GM18951 (cell line): ENCODE measurements at regions not wholly inside any gene's neighbourhood (a gene's known extent, or its start where the extent isn't known, plus 50 kb on each side); places are given as distances from the start of the nearest gene placed in this dataset.

Experiments used
- POLR2A ChIP-seq: IDR thresholded peaks from 4 replicates; pipeline ENCODE4 v1.6.1; 2011; ENCODE audit warnings: mild to moderate bottlenecking; ENCODE audit not compliant: insufficient read length, insufficient read depth; ENCODE audit errors: extremely low read depth
- in situ Hi-C: fragments of 300-500 bp; cut with MboI; formaldehyde crosslinking; loops from one replicate; pipeline ENCODE4 v1.12.0; 2022; ENCODE audit warnings: low sequenced_read_pairs, mixed read lengths, inconsistent platforms; ENCODE audit not compliant: unreplicated experiment

DNA sequence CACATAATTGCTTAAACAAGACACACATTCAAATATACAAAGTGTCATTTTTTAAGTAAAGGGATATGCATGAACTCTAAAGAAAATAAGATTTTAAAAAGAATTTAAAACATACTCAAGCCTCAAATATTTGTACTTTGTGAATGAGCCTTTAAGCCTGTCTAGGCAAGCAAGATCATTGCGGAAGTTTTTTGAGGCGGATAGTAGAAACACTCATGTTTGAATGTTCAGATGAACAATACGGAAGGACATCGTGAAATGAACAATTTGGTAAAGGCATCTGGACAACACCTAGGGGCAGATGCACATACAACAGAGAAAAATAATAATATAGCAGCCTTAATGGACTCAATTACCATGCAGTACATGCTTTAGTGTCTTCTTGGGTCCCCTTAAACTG, 928.9 kb downstream of the TFAP2A start:
- no peak for TF ChIP-seq POLR2A
- in situ Hi-C loops, result no loop called here

DNA sequence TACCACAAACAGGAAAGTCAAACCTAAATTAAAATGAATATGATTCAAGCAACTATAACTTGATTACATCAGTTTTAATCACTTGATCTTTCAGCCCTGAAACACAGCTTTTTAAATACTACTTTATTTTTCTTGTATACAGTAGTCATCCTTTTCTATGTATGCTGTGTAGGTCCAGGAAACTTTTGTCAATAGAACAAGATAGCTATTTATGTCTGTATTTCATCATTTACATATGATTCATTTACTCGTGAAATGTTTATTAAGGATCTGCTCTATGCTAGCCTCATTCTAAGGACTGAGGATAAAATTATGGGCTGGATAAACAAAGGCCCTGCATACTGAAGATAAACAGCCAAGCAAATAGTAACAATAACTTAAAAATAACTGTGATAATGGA, 930.2 kb downstream of the TFAP2A start:
- in situ Hi-C loops, result no loop called here
- no peak for TF ChIP-seq POLR2A

GRCh38 chr6:9484091-9484490, 930.8 kb downstream of the TFAP2A start:
- in situ Hi-C loops, result no loop called here
- TF ChIP-seq POLR2A, result no peak

DNA sequence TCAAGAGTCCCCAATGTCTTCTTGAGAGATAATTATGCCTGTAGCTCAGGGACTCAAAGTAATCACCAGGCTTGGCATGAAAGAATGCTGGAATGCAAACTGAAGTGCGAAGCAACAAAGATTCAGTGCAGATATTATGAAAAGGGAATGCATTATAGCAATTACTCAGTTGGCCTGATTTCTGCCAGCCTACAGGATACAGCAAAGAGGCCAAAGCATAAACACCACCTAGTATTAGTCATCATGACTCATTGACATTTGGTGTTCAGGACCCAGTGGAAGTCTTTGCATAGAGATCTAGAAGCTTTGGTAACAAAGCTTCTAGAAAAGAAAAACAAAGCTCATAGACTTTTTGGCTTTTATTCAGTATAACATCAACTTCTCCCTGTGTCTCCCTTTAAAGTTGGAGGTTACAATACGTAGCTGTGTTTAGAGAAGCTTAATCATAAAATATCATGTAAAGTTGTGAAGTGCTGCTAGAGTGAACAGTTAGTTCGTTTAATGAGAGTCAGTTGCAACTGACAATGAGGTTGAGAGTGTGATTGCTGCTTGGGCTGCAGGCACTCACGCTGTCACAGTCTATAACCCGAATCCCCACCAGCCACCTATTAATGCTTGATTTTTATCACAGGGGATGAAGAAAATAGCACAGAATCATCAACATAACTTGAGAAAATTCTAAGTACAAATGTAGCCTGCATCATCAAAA, 932.7 kb downstream of the TFAP2A start:
- in situ Hi-C loops, result no loop called here
- TF ChIP-seq POLR2A, result no peak

DNA sequence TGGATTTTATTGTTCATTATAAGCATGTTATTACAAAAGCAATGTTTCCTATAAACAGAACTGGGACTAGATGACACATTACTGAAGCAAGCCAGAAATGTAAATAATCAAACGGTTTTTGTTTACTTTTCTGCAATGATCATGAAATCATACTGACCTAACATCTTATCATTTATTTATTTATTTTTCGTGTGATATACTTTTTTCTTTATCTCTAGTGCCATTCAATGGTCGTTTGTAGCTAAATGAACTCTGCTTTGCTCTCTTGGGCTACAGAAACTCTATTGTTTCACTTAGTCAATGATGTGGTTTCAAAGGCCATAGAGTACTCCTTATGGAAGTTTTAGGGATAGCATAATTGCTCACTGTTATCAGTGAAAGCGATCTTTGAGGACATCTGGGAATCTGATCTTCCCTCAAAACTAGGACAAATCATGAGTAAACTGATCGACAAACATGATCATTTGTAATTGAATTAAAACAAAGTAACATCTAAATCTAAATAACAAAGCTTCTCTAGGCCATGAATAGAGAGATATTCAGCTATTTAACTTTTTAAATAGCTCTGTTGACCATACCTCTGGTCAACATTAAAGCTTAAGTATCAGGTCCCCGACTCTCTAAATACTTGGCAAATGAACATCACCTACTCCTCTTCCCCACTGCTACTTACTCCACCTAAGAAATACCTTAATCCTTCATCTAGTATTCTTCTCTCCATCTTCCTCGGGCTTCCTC, 933.4 kb downstream of the TFAP2A start:
- no peak for TF ChIP-seq POLR2A
- in situ Hi-C loops, result no loop called here

DNA sequence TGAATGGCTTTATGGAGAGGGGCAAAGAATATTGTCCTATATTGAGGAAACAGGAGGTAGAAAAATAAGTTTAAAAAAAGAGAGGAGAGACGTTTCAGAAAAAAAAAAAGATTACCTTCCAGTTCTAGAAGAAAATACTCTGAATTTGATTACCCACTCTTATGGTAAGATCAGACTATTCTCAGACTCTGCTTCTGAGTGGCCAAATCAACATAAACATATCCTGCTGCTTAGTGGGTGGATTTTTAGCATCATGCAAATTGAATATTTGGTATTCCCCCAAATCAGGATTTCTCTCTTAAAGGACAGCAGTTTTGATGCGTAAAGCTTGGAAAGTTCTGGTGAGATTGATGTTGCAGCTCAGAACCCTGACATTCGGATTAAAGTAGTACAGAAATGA, 946.6 kb downstream of the TFAP2A start:
- in situ Hi-C loops, result no loop called here
- no peak for TF ChIP-seq POLR2A

- TF ChIP-seq POLR2A, result no peak
- in situ Hi-C loops, result no loop called here
These were observed 947.1 kb downstream of the TFAP2A start for GRCh38 chr6:9467741-9468140.

DNA sequence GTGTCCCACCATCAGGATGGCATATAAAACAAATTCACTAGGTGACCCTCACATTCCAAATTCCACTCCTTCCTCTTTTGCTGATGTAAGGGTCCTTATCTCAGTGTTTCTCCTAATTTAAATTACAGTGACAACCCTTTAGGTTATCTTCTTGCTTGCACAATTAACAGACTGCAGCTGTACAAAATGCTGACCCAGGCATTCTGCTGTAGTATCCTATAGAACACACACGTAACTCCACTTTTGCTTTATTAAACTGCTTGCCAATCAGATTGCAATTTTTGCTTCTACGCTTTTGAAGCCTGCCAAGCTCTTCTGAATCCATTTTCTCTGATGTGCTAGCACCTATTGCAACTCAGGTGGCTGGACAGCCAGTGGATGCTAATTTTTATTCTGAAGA, 950.3 kb downstream of the TFAP2A start:
- in situ Hi-C loops, result no loop called here
- TF ChIP-seq POLR2A, result no peak

DNA sequence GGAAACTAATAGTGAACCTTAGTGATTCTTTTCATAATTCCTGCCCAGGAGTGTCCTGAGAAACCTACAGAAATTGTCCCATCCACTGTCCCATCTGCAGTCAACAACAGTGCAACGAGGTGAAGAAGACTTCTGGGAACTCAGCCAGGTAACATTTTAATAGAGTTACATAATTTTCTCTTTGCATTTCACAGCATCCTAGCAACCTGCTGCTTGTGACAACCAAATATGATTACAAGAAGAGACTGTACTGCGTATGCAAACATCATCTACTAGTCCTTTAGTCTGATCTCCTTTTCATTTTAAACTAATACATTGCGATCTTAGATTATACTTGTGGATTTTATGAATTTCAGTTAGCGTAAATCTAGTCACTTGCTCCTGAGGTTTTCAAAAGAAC, 951.6 kb downstream of the TFAP2A start:
- in situ Hi-C loops, result no loop called here

DNA sequence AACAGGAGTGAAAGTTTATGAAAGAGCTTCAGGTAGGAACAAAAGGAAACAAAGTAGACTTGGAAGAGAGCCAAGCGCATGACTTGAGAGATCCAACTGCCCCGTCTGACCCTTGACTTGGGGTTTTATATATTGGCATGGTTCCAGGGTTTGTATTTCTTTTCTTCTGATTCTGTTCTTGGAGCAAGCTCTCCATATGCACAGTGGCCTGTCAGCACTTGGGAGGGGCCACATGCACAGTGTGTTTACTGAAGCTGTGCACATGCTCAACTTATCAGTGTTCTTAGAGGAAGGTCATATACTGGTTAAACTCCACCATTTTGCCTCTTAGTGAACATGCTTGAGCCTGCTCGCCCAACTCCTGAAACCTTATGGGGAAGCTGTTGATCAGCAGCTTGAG, 953.7 kb downstream of the TFAP2A start:
- in situ Hi-C loops, result no loop called here

More for the DNA sequence above, 951.6 kb downstream of the TFAP2A start:
- TF ChIP-seq POLR2A, result no peak

GRCh38 chr6:9458424-9458823, 956.5 kb downstream of the TFAP2A start:
- TF ChIP-seq POLR2A, result no peak
- in situ Hi-C loops, result no loop called here

More for the DNA sequence above, 953.7 kb downstream of the TFAP2A start:
- no peak for TF ChIP-seq POLR2A

DNA sequence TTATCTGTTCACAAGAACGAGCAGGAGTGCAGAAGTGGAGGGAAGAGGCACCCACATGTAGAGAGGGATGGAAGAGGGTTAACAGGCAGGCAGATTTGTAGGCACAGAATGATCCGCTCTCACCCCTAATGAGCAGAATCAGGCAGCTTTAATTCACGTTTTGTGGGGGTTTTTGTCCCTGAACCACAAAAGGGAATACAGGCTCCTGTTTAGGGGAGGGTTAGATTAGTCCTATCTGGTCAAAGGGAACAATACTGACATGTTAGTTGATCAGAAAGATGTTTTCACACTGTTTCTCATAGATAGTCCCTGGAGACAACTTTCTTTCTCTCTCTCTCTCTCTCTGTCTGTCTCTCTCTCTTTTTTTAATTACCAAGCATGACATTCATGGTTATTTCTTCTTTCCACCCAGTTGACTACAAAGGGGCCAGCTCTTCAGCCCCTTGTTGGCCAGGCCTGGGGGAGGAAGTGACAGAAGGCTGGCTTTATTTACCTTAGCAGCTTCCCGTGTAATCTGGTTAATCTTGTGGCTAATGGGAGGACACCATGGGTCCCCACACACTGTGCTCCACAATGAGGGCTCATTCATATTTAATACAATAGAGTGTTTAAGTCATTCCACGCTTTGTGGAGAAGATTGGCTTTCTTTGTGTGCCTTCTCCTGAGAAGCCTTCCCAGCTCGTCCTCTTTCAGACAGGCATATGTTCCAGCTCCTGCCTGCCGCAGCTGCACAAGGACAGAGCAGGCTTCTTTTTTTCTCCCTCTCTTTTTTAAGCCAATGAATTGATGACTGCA, 958.8 kb downstream of the TFAP2A start:
- in situ Hi-C loops, result no loop called here
- no peak for TF ChIP-seq POLR2A

GRCh38 chr6:9439621-9440330, 975.1 kb downstream of the TFAP2A start:
- no peak for TF ChIP-seq POLR2A
- in situ Hi-C loops, result no loop called here
